Pons (tissue), 1 donor: ENCODE measurements at regions not wholly inside any gene's neighbourhood (a gene's known extent, or its start where the extent isn't known, plus 50 kb on each side); places are given as distances from the start of the nearest gene placed in this dataset.
A peak's percentile ranks its signal among the peaks of the same experiment; 100 is the strongest.
"Not testable (repeated sequence)": the region's sequence is repeated elsewhere in the genome, so short reads cannot be mapped to it uniquely, and the experiment has no call there.

Experiments
- DNase-seq: peaks from one replicate; pipeline ENCODE4 v3.0.0-alpha.2; 2016; ENCODE audit warnings: low spot score

- no peak for DNase-seq
Observed at GRCh38 chr3:8001712-8002111, 499.9 kb upstream of the LMCD1 start.

GRCh38 chr3:8011902-8012301 is 489.7 kb upstream of the LMCD1 start:
- DNase-seq: no peak

DNA sequence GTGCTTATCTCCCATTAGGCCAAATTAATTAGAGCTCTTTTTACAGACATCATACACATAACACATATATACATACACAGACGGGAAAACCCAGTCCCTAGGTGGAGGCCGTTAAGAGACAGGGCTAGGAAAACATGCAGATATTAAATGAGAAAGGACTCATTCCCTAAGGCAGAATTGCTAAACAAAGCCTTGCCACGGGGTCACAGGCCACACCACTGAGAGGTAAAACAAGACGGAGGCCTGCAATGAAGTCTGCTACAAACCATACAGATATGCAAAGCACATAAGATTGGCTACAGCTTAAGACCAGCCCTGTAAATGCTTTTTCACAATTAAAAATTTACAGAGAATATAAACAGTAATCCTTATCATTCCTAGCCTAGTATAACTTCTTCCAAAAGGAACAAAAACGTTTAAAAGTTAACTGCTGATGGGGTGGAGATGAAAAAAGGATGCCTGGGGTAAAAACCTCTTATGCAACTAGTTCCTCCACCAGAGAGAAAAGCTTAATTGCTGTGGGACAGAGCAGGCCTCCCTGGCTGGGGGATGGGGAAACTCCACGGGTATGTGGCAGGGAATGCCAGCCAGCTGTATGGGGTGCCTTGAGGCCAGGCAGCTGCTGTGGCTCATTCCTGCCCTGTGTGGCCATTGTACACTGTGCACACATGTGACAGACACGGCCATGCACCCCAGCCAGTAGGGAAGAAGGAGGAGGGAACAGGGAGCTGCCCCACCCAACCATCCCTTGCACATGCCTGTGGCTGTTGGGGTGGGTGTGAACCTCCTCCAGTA is 481.4 kb upstream of the LMCD1 start:
- DNase-seq: no peak

- DNase-seq: no peak
Observed at GRCh38 chr3:8027954-8028353, 473.7 kb upstream of the LMCD1 start.

- DNase-seq: no peak
Observed at GRCh38 chr3:8050283-8050682, 451.3 kb upstream of the LMCD1 start.

DNA sequence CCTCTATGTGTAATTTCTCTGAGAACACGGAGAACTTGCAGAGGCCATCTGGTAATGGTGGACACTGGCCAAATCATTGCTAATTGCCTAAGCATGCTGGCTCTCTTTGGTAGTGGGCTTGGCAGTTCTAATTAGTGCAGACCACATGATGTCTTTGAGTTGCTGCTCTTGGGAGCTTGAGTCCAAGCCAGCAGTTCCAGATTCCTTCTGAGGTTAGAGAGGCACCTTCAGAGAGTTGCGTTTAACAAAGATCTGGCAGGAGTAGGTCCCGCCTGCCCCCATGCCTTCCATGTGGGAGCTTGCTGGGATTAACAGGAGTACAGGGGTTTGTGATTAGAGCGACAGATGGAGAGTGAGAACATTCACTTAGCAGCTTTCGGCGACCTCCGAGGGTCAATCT is 449.0 kb upstream of the LMCD1 start:
- peak; percentile 17 for DNase-seq

GRCh38 chr3:8068135-8068534 is 433.5 kb upstream of the LMCD1 start:
- DNase-seq: not testable (repeated sequence)

DNA sequence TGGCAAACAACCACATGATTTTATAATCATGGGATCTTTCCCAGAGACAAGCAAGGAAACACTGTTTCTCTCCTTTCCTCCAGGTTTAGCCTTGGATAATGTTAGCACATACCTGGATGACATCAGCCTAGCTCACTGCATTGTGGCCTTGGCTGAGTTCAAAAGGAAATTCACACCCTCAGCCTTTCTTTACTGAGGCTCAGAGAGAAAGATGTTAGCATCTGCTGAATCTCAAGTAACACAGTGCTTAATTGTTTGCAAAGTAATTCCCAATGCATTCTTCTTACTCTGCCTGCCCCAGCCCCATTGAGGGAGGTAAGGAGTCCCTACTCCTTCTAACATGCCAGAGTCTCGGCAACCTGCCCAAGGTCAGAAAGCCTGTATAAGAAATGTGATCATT is 432.2 kb upstream of the LMCD1 start:
- no peak for DNase-seq

GRCh38 chr3:8070011-8070410 is 431.6 kb upstream of the LMCD1 start:
- DNase-seq: no peak

- DNase-seq: not testable (repeated sequence)
Observed at GRCh38 chr3:8074740-8075139, 426.9 kb upstream of the LMCD1 start.

DNA sequence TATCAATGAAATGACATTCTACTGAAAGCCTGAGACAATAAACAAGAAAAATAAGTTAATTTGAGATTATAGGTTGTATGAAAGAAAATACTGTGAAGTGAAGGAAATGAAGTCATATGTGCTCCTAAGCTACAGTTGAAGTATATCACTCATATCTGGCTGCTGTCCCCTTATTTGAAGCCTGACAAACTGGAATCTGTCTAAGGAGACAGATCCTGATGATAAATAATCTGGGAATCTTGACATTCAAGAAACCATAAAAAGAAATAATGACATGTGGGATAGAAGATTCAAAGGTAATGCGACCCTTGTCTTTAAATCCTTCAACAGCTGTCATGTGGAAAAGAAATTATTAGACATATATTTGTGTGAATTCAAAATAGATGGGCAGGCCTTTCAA is 424.5 kb upstream of the LMCD1 start:
- no peak for DNase-seq

- no peak for DNase-seq
Observed at GRCh38 chr3:8080464-8080863, 421.2 kb upstream of the LMCD1 start.

DNA sequence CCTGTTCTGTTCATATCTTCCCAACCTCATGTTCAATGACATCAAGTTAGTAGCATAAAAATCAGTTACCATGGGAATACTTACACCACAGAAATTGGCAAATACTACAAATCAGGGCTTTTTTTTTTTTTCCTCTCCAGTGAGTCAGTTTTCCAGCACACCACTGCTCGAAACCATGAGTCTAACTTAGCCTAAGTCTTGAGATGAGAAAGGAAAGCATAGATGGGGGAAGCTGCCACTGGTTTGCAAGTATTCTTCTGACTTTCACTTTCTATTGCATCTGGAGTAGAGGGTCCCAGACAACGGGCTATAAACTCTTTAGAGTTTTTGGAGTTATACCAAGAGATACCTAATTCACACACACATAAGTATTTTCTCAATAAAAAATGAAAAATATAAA is 416.1 kb upstream of the LMCD1 start:
- no peak for DNase-seq

DNA sequence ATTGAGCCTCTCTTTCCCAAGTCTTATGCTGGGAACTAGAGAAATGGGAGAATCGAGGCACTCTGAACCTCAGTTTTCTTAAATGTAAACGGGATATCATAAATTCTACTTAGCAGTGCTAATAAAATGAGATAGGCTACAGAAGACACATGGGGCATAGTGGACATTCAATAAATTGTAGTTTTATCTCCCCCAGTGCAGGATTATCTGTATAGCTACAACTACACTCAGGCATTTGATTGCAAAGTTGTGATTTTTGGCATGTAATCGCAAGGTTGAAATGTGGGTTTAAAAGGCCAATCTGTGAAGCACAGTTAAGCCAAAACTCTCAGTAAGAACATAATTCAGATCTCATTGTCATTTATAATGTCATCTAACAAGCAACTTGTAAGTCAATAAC is 413.7 kb upstream of the LMCD1 start:
- DNase-seq: no peak

DNA sequence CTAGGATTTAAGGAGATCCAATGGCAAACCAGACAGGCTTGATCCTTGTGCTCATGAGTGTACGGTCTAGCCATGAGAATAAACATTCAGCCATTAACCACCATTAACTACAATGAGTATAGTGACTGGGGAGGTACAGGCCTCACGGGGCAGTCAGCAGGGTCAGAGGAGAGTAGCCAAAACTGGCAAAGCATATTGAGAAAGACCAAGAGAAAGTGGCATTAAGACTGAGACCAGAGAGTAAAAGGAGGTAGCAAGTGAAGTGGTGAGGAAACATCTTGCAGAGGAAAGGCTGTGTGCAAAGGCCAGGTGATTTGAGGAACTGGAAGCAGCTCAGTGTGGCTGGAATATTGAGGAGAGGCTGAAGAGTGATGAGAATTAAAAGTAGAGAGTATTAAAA is 407.2 kb upstream of the LMCD1 start:
- DNase-seq: no peak

DNA sequence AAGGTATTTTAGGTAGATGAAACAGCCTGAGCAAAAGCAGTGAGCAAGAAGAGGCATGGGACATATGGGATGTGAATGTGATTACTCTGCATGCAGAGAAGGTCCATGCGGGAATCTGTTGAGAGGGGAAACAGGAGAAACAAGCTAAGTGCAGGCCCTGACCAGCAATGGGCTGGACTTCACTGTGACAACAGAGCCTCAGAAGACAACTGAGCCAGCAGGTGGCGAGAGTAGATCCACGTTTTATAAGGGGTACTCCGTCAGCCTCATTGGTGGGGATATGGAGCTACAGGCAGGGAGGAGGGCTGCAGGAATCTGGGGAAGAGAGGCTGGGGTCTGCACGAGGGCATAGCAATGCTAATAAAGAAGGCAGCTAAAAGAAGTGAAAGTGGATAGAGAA is 405.9 kb upstream of the LMCD1 start:
- no peak for DNase-seq

DNA sequence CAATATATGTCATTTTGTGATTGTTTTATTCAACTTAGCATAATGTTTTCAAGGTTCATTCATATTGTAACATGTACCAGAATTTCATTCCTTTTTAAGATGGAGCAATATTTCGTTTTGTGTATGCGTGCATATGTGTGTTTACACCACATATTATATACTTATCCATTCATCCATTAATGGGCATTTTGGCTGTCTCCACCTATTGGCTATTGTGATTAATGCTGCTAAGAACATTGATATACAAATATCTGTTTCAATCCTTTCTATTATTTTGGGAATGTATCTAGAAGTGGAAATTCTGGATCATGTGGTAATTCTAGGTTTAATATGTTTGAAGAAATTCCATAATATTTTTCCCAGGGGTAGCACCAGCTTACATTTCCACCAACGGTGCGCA is 403.9 kb upstream of the LMCD1 start:
- DNase-seq: no peak

DNA sequence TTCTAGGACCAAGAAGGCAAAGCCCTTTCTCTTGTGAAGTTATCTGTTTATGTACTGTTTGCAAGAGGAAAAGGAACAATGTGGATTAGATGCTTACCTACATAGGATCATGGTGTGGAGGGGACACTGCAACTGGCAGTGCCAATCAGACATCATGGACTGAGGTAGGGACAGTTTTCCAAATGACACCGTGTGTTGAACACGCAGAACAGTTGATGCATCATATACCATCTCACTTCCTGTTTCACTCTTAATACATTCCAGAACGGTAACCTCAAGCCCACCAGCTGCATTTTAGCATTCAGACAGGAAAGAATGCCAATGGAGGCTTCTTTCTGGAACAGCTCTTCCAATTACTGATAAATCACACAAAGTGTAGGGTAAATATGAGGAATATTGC is 397.7 kb upstream of the LMCD1 start:
- no peak for DNase-seq

- DNase-seq: no peak
Observed at GRCh38 chr3:8106921-8107320, 394.7 kb upstream of the LMCD1 start.

- peak; percentile 93 for DNase-seq
Observed at GRCh38 chr3:8110966-8111798, 390.4 kb upstream of the LMCD1 start.

DNA sequence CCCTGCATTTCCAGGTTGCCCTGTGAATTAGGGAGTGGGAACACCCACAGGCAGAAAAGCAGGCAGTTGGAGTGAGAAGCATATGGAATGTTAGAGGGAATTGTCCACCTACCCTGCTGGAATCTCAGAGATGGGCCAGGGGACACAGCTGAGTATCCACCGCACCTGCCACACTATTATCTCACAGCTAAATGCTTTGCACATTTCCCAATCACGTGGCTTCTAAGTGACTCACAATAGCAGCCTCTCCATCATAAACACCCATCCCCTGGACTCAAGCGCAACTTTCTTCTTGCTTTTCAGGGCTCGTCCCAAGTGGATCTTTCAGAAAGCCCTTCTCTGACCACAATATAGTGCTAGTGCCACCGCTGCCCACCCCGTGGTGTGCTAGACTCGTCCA is 389.0 kb upstream of the LMCD1 start:
- no peak for DNase-seq

GRCh38 chr3:8113626-8114025 is 388.0 kb upstream of the LMCD1 start:
- no peak for DNase-seq

GRCh38 chr3:8128686-8129085 is 372.9 kb upstream of the LMCD1 start:
- DNase-seq: peak; percentile 6

- no peak for DNase-seq
Observed at GRCh38 chr3:8136553-8136952, 365.1 kb upstream of the LMCD1 start.
